GM23338 (cell line): ENCODE measurements at regions not wholly inside any gene's neighbourhood (a gene's known extent, or its start where the extent isn't known, plus 50 kb on each side); places are given as distances from the start of the nearest gene placed in this dataset.

ENCODE experiments used
- ATAC-seq: fragments of 200-7000 bp; cut with Tn5 transposase; 3 replicates; pipeline ENCODE4 v1.9.1; 2020
- DNase-seq: peaks from one replicate; pipeline ENCODE4 v3.0.0-alpha.2; 2015; ENCODE audit warnings: low spot score
- H2AFZ ChIP-seq: fragments of 200-600 bp; sonication (generic); 2 replicates; pipeline ENCODE4 v1.8.0; 2016; ENCODE audit warnings: antibody characterized with exemption, mild to moderate bottlenecking, moderate library complexity
- H3F3A ChIP-seq: fragments of 200-600 bp; sonication (generic); replicated peaks from 2 replicates; pipeline ENCODE4 v1.8.0; 2017; ENCODE audit warnings: antibody characterized with exemption, mixed run types, low read depth
- H3K27ac ChIP-seq: fragments of 200-600 bp; sonication (generic); 2 replicates; pipeline ENCODE4 v1.6.1; 2016; ENCODE audit warnings: low read depth
- H3K27me3 ChIP-seq: fragments of 200-600 bp; sonication (generic); 2 replicates; pipeline ENCODE4 v1.8.0; 2016; ENCODE audit warnings: mild to moderate bottlenecking, mixed run types, moderate library complexity; ENCODE audit not compliant: insufficient read depth
- H3K36me3 ChIP-seq: fragments of 200-600 bp; sonication (generic); 2 replicates; pipeline ENCODE4 v1.8.0; 2016; ENCODE audit warnings: mild to moderate bottlenecking; ENCODE audit not compliant: insufficient read depth
- H3K4me1 ChIP-seq: fragments of 200-600 bp; sonication (generic); 2 replicates; pipeline ENCODE4 v1.8.0; 2016; ENCODE audit warnings: mild to moderate bottlenecking, moderate library complexity; ENCODE audit not compliant: insufficient read depth
- H3K4me2 ChIP-seq: fragments of 200-600 bp; sonication (generic); 2 replicates; pipeline ENCODE4 v1.7.1; 2017; ENCODE audit warnings: mixed run types
- H3K4me3 ChIP-seq: fragments of 200-600 bp; sonication (generic); 2 replicates; pipeline ENCODE4 v1.6.1; 2016; ENCODE audit warnings: mixed run types
- H3K79me2 ChIP-seq: fragments of 200-600 bp; sonication (generic); replicated peaks from 2 replicates; pipeline ENCODE4 v1.8.0; 2017; ENCODE audit warnings: mild to moderate bottlenecking; ENCODE audit not compliant: insufficient read depth
- H3K9me2 ChIP-seq: fragments of 200-600 bp; sonication (generic); 2 replicates; pipeline ENCODE4 v1.8.0; 2017; ENCODE audit not compliant: insufficient read depth
- H4K20me1 ChIP-seq: fragments of 200-600 bp; sonication (generic); replicated peaks from 2 replicates; pipeline ENCODE4 v1.8.0; 2017; ENCODE audit warnings: mild to moderate bottlenecking; ENCODE audit not compliant: insufficient read depth
- H3K27ac Mint-ChIP-seq: 2 replicates; pipeline ENCODE4 v1.8.0; 2020; ENCODE audit warnings: inconsistent platforms, mild to moderate bottlenecking, moderate library complexity, mixed read lengths
- H3K27me3 Mint-ChIP-seq: 3 replicates; pipeline ENCODE4 v1.8.0; 2022; ENCODE audit warnings: low read depth, mild to moderate bottlenecking, moderate library complexity, mixed read lengths, inconsistent platforms; ENCODE audit not compliant: insufficient read depth, poor library complexity
- H3K36me3 Mint-ChIP-seq: 3 replicates; pipeline ENCODE4 v1.8.0; 2021; ENCODE audit warnings: low read depth, mild to moderate bottlenecking, inconsistent platforms, moderate library complexity, mixed read lengths
- H3K4me1 Mint-ChIP-seq: 3 replicates; pipeline ENCODE4 v1.8.0; 2020; ENCODE audit warnings: mild to moderate bottlenecking, inconsistent platforms, mixed read lengths
- H3K4me3 Mint-ChIP-seq: 3 replicates; pipeline ENCODE4 v1.8.0; 2021; ENCODE audit warnings: moderate library complexity, mild to moderate bottlenecking, inconsistent platforms, mixed read lengths
- H3K9me3 Mint-ChIP-seq: 3 replicates; pipeline ENCODE4 v1.8.0; 2020; ENCODE audit warnings: moderate library complexity, mild to moderate bottlenecking, inconsistent platforms, mixed read lengths
- CREB1 ChIP-seq: fragments of 250-450 bp; sonication (Bioruptor Pico); IDR thresholded peaks from 2 replicates; pipeline ENCODE4 v1.5.0; 2020; ENCODE audit warnings: low read depth, mild to moderate bottlenecking, moderate library complexity
- CTCF ChIP-seq, 2 experiments: fragments of 200-600 bp in 1 of 2; sonication (generic) in 1 of 2; conservative IDR thresholded peaks; 2 replicates each; pipeline versions ENCODE4 v1.5.1 to v1.6.1; 2016 to 2017; ENCODE audit warnings: antibody characterized with exemption in 2 of 2, low read depth in 2 of 2, mild to moderate bottlenecking in 2 of 2, moderate library complexity in 1 of 2
- ETS1 ChIP-seq: IDR thresholded peaks from 2 replicates; pipeline ENCODE4 v1.6.1; 2016; ENCODE audit warnings: antibody characterized with exemption
- EZH2 ChIP-seq: fragments of 200-600 bp; sonication (generic); IDR thresholded peaks from one replicate; pipeline ENCODE4 v1.8.0; 2017; ENCODE audit warnings: antibody characterized with exemption, mild to moderate bottlenecking, low read depth; ENCODE audit not compliant: unreplicated experiment
- EZH2phosphoT487 ChIP-seq: fragments of 200-600 bp; sonication (generic); IDR thresholded peaks from one replicate; pipeline ENCODE4 v1.8.1; 2018; ENCODE audit warnings: antibody characterized with exemption; ENCODE audit not compliant: unreplicated experiment
- JUNB ChIP-seq: IDR thresholded peaks from one replicate; pipeline ENCODE4 v1.6.1; 2016; ENCODE audit warnings: antibody characterized with exemption; ENCODE audit not compliant: unreplicated experiment
- NANOG ChIP-seq: IDR thresholded peaks from 2 replicates; pipeline ENCODE4 v1.6.1; 2016; ENCODE audit warnings: antibody characterized with exemption, borderline replicate concordance
- POLR2AphosphoS5 ChIP-seq: IDR thresholded peaks from 2 replicates; pipeline ENCODE4 v1.6.1; 2016; ENCODE audit warnings: antibody characterized with exemption, low read depth
- STAT1 ChIP-seq: IDR thresholded peaks from one replicate; pipeline ENCODE4 v1.6.1; 2016; ENCODE audit warnings: antibody characterized with exemption; ENCODE audit not compliant: unreplicated experiment
- ZNF114 ChIP-seq: fragments of 250-450 bp; sonication (Bioruptor Pico); IDR thresholded peaks from 2 replicates; pipeline ENCODE4 v1.5.0; 2020; ENCODE audit warnings: mild to moderate bottlenecking, moderate library complexity
- ZNF331 ChIP-seq: fragments of 250-450 bp; sonication (Bioruptor Pico); IDR thresholded peaks from 2 replicates; pipeline ENCODE4 v1.5.0; 2020; ENCODE audit warnings: low read depth, mild to moderate bottlenecking, moderate library complexity
- TF ChIP-seq, protein P1 (sequence below): IDR thresholded peaks from one replicate; pipeline ENCODE4 v1.6.1; 2018; ENCODE audit warnings: antibody characterized with exemption; ENCODE audit not compliant: unreplicated experiment
- TF ChIP-seq, protein P2 (sequence below): fragments of 250-450 bp; sonication (Bioruptor Pico); IDR thresholded peaks from 2 replicates; pipeline ENCODE4 v1.5.0; 2020; ENCODE audit warnings: mild to moderate bottlenecking, moderate library complexity

GRCh38 chr13:73819711-73820110, 314.5 kb downstream of the KLF12 start:
- no peak overlapping the region for H3K4me3 Mint-ChIP-seq
- no peak overlapping the region for H3K27ac ChIP-seq
- no peak for TF ChIP-seq ZNF331
- TF ChIP-seq, protein P1, sequence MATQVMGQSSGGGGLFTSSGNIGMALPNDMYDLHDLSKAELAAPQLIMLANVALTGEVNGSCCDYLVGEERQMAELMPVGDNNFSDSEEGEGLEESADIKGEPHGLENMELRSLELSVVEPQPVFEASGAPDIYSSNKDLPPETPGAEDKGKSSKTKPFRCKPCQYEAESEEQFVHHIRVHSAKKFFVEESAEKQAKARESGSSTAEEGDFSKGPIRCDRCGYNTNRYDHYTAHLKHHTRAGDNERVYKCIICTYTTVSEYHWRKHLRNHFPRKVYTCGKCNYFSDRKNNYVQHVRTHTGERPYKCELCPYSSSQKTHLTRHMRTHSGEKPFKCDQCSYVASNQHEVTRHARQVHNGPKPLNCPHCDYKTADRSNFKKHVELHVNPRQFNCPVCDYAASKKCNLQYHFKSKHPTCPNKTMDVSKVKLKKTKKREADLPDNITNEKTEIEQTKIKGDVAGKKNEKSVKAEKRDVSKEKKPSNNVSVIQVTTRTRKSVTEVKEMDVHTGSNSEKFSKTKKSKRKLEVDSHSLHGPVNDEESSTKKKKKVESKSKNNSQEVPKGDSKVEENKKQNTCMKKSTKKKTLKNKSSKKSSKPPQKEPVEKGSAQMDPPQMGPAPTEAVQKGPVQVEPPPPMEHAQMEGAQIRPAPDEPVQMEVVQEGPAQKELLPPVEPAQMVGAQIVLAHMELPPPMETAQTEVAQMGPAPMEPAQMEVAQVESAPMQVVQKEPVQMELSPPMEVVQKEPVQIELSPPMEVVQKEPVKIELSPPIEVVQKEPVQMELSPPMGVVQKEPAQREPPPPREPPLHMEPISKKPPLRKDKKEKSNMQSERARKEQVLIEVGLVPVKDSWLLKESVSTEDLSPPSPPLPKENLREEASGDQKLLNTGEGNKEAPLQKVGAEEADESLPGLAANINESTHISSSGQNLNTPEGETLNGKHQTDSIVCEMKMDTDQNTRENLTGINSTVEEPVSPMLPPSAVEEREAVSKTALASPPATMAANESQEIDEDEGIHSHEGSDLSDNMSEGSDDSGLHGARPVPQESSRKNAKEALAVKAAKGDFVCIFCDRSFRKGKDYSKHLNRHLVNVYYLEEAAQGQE = no peak
- TF ChIP-seq CTCF (conservative IDR thresholded peaks at IDR 0.05; ENCODE audit: low read depth in 2 of 2) = no peak
- TF ChIP-seq CREB1 (CRISPR knock-in tag) = no peak
- TF ChIP-seq NANOG = no peak
- no peak for TF ChIP-seq ETS1
- TF ChIP-seq STAT1 = no peak
- no peak for TF ChIP-seq ZNF114
- TF ChIP-seq POLR2AphosphoS5 = no peak
- TF ChIP-seq, protein P2, sequence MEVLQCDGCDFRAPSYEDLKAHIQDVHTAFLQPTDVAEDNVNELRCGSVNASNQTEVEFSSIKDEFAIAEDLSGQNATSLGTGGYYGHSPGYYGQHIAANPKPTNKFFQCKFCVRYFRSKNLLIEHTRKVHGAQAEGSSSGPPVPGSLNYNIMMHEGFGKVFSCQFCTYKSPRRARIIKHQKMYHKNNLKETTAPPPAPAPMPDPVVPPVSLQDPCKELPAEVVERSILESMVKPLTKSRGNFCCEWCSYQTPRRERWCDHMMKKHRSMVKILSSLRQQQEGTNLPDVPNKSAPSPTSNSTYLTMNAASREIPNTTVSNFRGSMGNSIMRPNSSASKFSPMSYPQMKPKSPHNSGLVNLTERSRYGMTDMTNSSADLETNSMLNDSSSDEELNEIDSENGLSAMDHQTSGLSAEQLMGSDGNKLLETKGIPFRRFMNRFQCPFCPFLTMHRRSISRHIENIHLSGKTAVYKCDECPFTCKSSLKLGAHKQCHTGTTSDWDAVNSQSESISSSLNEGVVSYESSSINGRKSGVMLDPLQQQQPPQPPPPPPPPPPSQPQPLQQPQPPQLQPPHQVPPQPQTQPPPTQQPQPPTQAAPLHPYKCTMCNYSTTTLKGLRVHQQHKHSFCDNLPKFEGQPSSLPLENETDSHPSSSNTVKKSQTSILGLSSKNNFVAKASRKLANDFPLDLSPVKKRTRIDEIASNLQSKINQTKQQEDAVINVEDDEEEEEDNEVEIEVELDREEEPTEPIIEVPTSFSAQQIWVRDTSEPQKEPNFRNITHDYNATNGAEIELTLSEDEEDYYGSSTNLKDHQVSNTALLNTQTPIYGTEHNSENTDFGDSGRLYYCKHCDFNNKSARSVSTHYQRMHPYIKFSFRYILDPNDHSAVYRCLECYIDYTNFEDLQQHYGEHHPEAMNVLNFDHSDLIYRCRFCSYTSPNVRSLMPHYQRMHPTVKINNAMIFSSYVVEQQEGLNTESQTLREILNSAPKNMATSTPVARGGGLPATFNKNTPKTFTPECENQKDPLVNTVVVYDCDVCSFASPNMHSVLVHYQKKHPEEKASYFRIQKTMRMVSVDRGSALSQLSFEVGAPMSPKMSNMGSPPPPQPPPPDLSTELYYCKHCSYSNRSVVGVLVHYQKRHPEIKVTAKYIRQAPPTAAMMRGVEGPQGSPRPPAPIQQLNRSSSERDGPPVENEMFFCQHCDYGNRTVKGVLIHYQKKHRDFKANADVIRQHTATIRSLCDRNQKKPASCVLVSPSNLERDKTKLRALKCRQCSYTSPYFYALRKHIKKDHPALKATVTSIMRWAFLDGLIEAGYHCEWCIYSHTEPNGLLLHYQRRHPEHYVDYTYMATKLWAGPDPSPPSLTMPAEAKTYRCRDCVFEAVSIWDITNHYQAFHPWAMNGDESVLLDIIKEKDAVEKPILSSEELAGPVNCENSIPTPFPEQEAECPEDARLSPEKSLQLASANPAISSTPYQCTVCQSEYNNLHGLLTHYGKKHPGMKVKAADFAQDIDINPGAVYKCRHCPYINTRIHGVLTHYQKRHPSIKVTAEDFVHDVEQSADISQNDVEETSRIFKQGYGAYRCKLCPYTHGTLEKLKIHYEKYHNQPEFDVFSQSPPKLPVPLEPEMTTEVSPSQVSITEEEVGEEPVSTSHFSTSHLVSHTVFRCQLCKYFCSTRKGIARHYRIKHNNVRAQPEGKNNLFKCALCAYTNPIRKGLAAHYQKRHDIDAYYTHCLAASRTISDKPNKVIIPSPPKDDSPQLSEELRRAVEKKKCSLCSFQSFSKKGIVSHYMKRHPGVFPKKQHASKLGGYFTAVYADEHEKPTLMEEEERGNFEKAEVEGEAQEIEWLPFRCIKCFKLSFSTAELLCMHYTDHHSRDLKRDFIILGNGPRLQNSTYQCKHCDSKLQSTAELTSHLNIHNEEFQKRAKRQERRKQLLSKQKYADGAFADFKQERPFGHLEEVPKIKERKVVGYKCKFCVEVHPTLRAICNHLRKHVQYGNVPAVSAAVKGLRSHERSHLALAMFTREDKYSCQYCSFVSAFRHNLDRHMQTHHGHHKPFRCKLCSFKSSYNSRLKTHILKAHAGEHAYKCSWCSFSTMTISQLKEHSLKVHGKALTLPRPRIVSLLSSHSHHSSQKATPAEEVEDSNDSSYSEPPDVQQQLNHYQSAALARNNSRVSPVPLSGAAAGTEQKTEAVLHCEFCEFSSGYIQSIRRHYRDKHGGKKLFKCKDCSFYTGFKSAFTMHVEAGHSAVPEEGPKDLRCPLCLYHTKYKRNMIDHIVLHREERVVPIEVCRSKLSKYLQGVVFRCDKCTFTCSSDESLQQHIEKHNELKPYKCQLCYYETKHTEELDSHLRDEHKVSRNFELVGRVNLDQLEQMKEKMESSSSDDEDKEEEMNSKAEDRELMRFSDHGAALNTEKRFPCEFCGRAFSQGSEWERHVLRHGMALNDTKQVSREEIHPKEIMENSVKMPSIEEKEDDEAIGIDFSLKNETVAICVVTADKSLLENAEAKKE (CRISPR knock-in tag) = no peak
- no peak for TF ChIP-seq EZH2
- no peak for TF ChIP-seq JUNB
- no peak for TF ChIP-seq EZH2phosphoT487
- H3K4me1 ChIP-seq = no peaks in the 10 kb centered on the region
- H3K27me3 ChIP-seq = no peaks in the 10 kb centered on the region
- H4K20me1 ChIP-seq = no peaks in the 10 kb centered on the region
- DNase-seq (no peak), ATAC-seq (no peak)
- no peaks in the 10 kb centered on the region; the same call in 1 of the 2 replicates for H3K79me2 ChIP-seq
- peaks cover 6% of the 10 kb centered on the region; the same call in 1 of the 3 replicates for H3K4me1 Mint-ChIP-seq
- H3K9me3 Mint-ChIP-seq = no peaks in the 10 kb centered on the region; the same call in 2 of the 3 replicates
- H3K27ac Mint-ChIP-seq = no peak overlapping the region; the same call in 1 of the 2 replicates
- H3F3A ChIP-seq = no peaks in the 10 kb centered on the region
- no peak overlapping the region for H2AFZ ChIP-seq
- H3K36me3 ChIP-seq = no peaks in the 10 kb centered on the region
- H3K4me2 ChIP-seq = no peak overlapping the region
- H3K36me3 Mint-ChIP-seq = no peaks in the 10 kb centered on the region
- no peak overlapping the region for H3K4me3 ChIP-seq
- peaks cover 4% of the 10 kb centered on the region for H3K27me3 Mint-ChIP-seq
- no peaks in the 10 kb centered on the region for H3K9me2 ChIP-seq
